K562 (cell line): ENCODE measurements at regions not wholly inside any gene's neighbourhood (a gene's known extent, or its start where the extent isn't known, plus 50 kb on each side); places are given as distances from the start of the nearest gene placed in this dataset.

ENCODE experiments used
- ATAC-seq: fragments of 200-7000 bp; cut with Tn5 transposase; 3 replicates; pipeline ENCODE4 v1.9.1; 2020; ENCODE audit warnings: moderate library complexity
- BruUV-seq: library from RNA; stranded (reverse); fragments of 400-500 nt; replicated peaks from 2 replicates; lab custom pipeline; 2021; lab: Mats Ljungman, UMichigan
- CTCF ChIA-PET: fragments of 300-600 bp; formaldehyde crosslinking; extraction: SDS; loops from one replicate; lab custom pipeline; 2021; ENCODE audit warnings: low intra/inter-chr PET ratio; lab: Yijun Ruan, JAX
- POLR2A ChIA-PET: fragments of 300-600, 350-650 bp; sonication (Branson Sonifier 250); formaldehyde crosslinking; extraction: SDS; loops from one replicate; lab custom pipeline; 2021; ENCODE audit warnings: antibody characterized with exemption, inconsistent platforms; lab: Yijun Ruan, JAX
- DNase-seq, 4 experiments: peaks; one replicate each; pipeline versions ENCODE4 v3.0.0 to v3.0.0-alpha.2; 2011 to 2018; ENCODE audit warnings: low spot score in 3 of 4, mixed read lengths in 3 of 4; ENCODE audit errors: extremely low read depth in 1 of 4
- FAIRE-seq: peaks from 2 replicates; lab custom pipeline; 2011; peaks lifted over from hg19 to GRCh38; lab: Jason Lieb, UNC
- H2AFZ ChIP-seq: 2 replicates; pipeline ENCODE4 v1.6.0; 2011; ENCODE audit warnings: low read depth, low read length, control low read depth, inconsistent platforms
- H3K27ac ChIP-seq: fragments of 200-600 bp; 3 replicates; pipeline ENCODE4 v1.8.0; 2011; ENCODE audit warnings: low read depth, mild to moderate bottlenecking, control low read depth, inconsistent platforms, low read length, moderate library complexity, mixed read lengths; ENCODE audit errors: extremely low read depth
- H3K27me3 ChIP-seq, 2 experiments: fragments of 300-600 bp in 1 of 2; 2 replicates in 1 of 2; 3 replicates in 1 of 2; pipeline versions ENCODE4 v1.6.0 to v1.8.0; 2011; ENCODE audit warnings: inconsistent platforms in 2 of 2, low read length in 2 of 2, mild to moderate bottlenecking in 1 of 2, mixed read lengths in 1 of 2, moderate library complexity in 1 of 2; ENCODE audit not compliant: control insufficient read depth in 2 of 2, insufficient read depth in 2 of 2
- H3K36me3 ChIP-seq: fragments of 300-600 bp; 3 replicates; pipeline ENCODE4 v1.8.0; 2011; ENCODE audit warnings: mild to moderate bottlenecking, low read length, inconsistent platforms; ENCODE audit not compliant: control insufficient read depth, insufficient read depth
- H3K4me1 ChIP-seq, 2 experiments: fragments of 200-600 bp in 1 of 2; replicated peaks in 1 of 2; 2 replicates in 1 of 2; 3 replicates in 1 of 2; pipeline versions ENCODE4 v1.5.1 to v1.8.0; 2011; ENCODE audit warnings: inconsistent platforms in 2 of 2, low read length in 2 of 2, mild to moderate bottlenecking in 1 of 2, mixed read lengths in 1 of 2, moderate library complexity in 1 of 2; ENCODE audit not compliant: control insufficient read depth in 2 of 2, insufficient read depth in 2 of 2
- H3K4me2 ChIP-seq: 2 replicates; pipeline ENCODE4 v1.6.1; 2011; ENCODE audit warnings: low read length, control low read depth, inconsistent platforms, mixed read lengths; ENCODE audit not compliant: insufficient read depth
- H3K4me3 ChIP-seq: fragments of 200-600 bp; sonication (generic), shearing (Covaris generic); 2 replicates; pipeline ENCODE4 v1.5.1; 2016; ENCODE audit warnings: control low read depth, inconsistent platforms
- H3K79me2 ChIP-seq: fragments of 200-600 bp; 3 replicates; pipeline ENCODE4 v1.8.0; 2011; ENCODE audit warnings: low read length, inconsistent platforms; ENCODE audit not compliant: control insufficient read depth, insufficient read depth
- H3K9ac ChIP-seq, 2 experiments: 2 replicates each; pipeline versions ENCODE4 v1.6.0 to v1.6.1; 2011; ENCODE audit warnings: low read depth in 2 of 2, low read length in 2 of 2, control low read depth in 1 of 2, inconsistent platforms in 1 of 2, mild to moderate bottlenecking in 1 of 2, mixed read lengths in 1 of 2; ENCODE audit not compliant: insufficient read depth in 1 of 2
- H3K9me1 ChIP-seq: one replicate; pipeline ENCODE4 v1.6.0; 2011; ENCODE audit warnings: inconsistent platforms, mild to moderate bottlenecking, low read length, moderate library complexity; ENCODE audit not compliant: control insufficient read depth, insufficient read depth
- H3K9me3 ChIP-seq: replicated peaks from 2 replicates; pipeline ENCODE4 v1.5.1; 2011; ENCODE audit warnings: low read depth, low read length, inconsistent platforms; ENCODE audit not compliant: control insufficient read depth, insufficient read depth
- H4K20me1 ChIP-seq: replicated peaks from 2 replicates; pipeline ENCODE4 v1.6.1; 2011; ENCODE audit warnings: low read length, inconsistent platforms, mixed read lengths; ENCODE audit not compliant: control insufficient read depth, insufficient read depth
- BCOR ChIP-seq: fragments of 450-650 bp; IDR thresholded peaks from 2 replicates; pipeline ENCODE4 v1.6.1; 2016
- BRD4 ChIP-seq: fragments of 200-600 bp; sonication (generic); IDR thresholded peaks from 2 replicates; pipeline ENCODE4 v1.6.1; 2017; ENCODE audit warnings: inconsistent platforms
- ELK3 ChIP-seq: fragments of 450-650 bp; formaldehyde crosslinking; IDR thresholded peaks from 2 replicates; pipeline ENCODE4 v1.4.0; 2020; ENCODE audit warnings: mild to moderate bottlenecking
- ESRRB ChIP-seq: fragments of 250-450 bp; sonication (Bioruptor Pico); IDR thresholded peaks from 2 replicates; pipeline ENCODE4 v1.5.0; 2020; ENCODE audit warnings: mild to moderate bottlenecking, moderate library complexity, borderline replicate concordance
- FOXO4 ChIP-seq: fragments of 450-650 bp; formaldehyde crosslinking; IDR thresholded peaks from 2 replicates; pipeline ENCODE4 v1.4.0; 2020; ENCODE audit warnings: mild to moderate bottlenecking, moderate library complexity
- HDAC1 ChIP-seq, 2 experiments: fragments of 450-650 bp; IDR thresholded peaks; 2 replicates each; pipeline ENCODE4 v1.6.1; 2016 to 2017; ENCODE audit warnings: inconsistent platforms in 1 of 2, mild to moderate bottlenecking in 1 of 2, moderate library complexity in 1 of 2
- NFATC3 ChIP-seq: fragments of 450-650 bp; IDR thresholded peaks from 2 replicates; pipeline ENCODE4 v1.6.1; 2017; ENCODE audit warnings: mild to moderate bottlenecking
- PPARD ChIP-seq: fragments of 250-450 bp; sonication (Bioruptor Pico); IDR thresholded peaks from 2 replicates; pipeline ENCODE4 v1.8.0; 2022; ENCODE audit warnings: inconsistent platforms, mild to moderate bottlenecking, moderate library complexity
- RUNX1 ChIP-seq: sonication (generic); IDR thresholded peaks from 2 replicates; pipeline ENCODE4 v1.6.1; 2016; ENCODE audit warnings: antibody characterized with exemption, low read depth
- SMAD4 ChIP-seq: fragments of 250-450 bp; sonication (Bioruptor Pico); conservative IDR thresholded peaks from 2 replicates; pipeline ENCODE4 v1.8.0; 2021; ENCODE audit warnings: inconsistent platforms, mild to moderate bottlenecking, moderate library complexity
- SMC3 ChIP-seq: conservative IDR thresholded peaks from 2 replicates; pipeline ENCODE4 v1.6.1; 2011; ENCODE audit warnings: low read depth, low read length, improper control_type of control experiment; ENCODE audit not compliant: insufficient read depth
- TCF7 ChIP-seq: sonication (generic); IDR thresholded peaks from 2 replicates; pipeline ENCODE4 v1.6.1; 2016; ENCODE audit warnings: antibody characterized with exemption, borderline replicate concordance
- ZBTB34 ChIP-seq: fragments of 250-450 bp; sonication (Bioruptor Pico); IDR thresholded peaks from 2 replicates; pipeline ENCODE4 v1.8.0; 2021; ENCODE audit warnings: mild to moderate bottlenecking, moderate library complexity
- ZNF253 ChIP-seq: fragments of 250-450 bp; sonication (Bioruptor Pico); conservative IDR thresholded peaks from 2 replicates; pipeline ENCODE4 v1.6.1; 2021; ENCODE audit warnings: mild to moderate bottlenecking
- ZNF551 ChIP-seq: fragments of 250-450 bp; sonication (Bioruptor Pico); IDR thresholded peaks from 2 replicates; pipeline ENCODE4 v1.5.0; 2021; ENCODE audit warnings: mild to moderate bottlenecking, moderate library complexity
- ZNF75A ChIP-seq: fragments of 450-650 bp; formaldehyde crosslinking; IDR thresholded peaks from 2 replicates; pipeline ENCODE4 v1.4.0; 2020; ENCODE audit warnings: mild to moderate bottlenecking
- WGBS: fragments of 100-300 bp; shearing (Covaris generic); methylation state at CpG from one replicate; pipeline ENCODE4 v1.1.6; 2016; ENCODE audit warnings: low coverage, mixed read lengths; ENCODE audit not compliant: insufficient coverage; ENCODE audit errors: missing lambda C conversion rate; 5-methylcytosine and 5-hydroxymethylcytosine counted together
- in situ Hi-C: fragments of 300-500 bp; cut with MboI; formaldehyde crosslinking; loops from 4 replicates; pipeline ENCODE4 v1.15.0; 2018; ENCODE audit warnings: inconsistent platforms, mixed read lengths
- intact Hi-C: fragments of 100-400 bp; cut with micrococcal nuclease; formaldehyde crosslinking; loops from 2 replicates; pipeline ENCODE4 v1.14.2; 2022

DNA sequence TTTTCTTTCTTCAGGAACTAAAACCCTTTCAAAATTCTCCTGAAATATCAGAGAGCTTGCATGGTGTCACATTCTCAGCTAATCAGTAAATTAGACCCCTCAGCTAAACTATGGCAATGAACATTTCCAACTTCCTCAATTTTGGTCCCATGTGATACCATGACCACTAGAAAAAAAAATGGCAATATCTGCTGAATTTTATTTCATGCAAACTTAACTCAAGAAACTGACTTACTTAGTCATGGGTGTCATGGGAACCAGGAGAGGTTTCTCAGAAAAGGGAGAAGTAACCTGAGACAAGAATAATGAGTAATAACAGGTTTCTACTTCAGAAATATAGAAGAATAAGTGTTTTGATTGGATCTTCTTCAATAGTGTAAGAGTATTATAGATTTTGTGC lies 784.6 kb upstream of the ALCAM start:
- Histone ChIP-seq H3K79me2 (no peaks in the 10 kb centered on the region), H3K36me3 (no peaks in the 10 kb centered on the region), H3K27ac (no peak overlapping the region), H3K9ac (no peak overlapping the region), H3K9me3 (no peaks in the 10 kb centered on the region), H3K27me3 (no peaks in the 10 kb centered on the region), H2AFZ (no peak overlapping the region), H3K4me2 (no peak overlapping the region), H3K4me1 (no peaks in the 10 kb centered on the region), H3K9me1 (no peaks in the 10 kb centered on the region), H4K20me1 (no peaks in the 10 kb centered on the region), H3K4me3 (no peak overlapping the region)
- TF ChIP-seq RUNX1 = no peak
- in situ Hi-C loops (no loop called here), intact Hi-C loops (no loop called here)
- ATAC-seq (no peak), FAIRE-seq (no peak), DNase-seq (no peak)
- POLR2A ChIA-PET = no interaction called here
- CTCF ChIA-PET = no interaction called here
- BruUV-seq = no TSS peak

GRCh38 chr3:104584682-104585081 lies 782.0 kb upstream of the ALCAM start:
- H3K27ac ChIP-seq = no peak overlapping the region
- CTCF ChIA-PET = no interaction called here
- H3K4me2 ChIP-seq = no peak overlapping the region
- FAIRE-seq = no peak
- no peaks in the 10 kb centered on the region for H3K4me1 ChIP-seq
- H3K79me2 ChIP-seq = no peaks in the 10 kb centered on the region
- DNase-seq = no peak
- no peak overlapping the region for H3K4me3 ChIP-seq
- no TSS peak for BruUV-seq
- POLR2A ChIA-PET = no interaction called here
- H3K27me3 ChIP-seq = no peaks in the 10 kb centered on the region
- H3K9ac ChIP-seq = no peak overlapping the region
- ATAC-seq = no peak
- intact Hi-C loops (no loop called here), in situ Hi-C loops (no loop called here)
- H3K36me3 ChIP-seq = no peaks in the 10 kb centered on the region
- no peak overlapping the region for H2AFZ ChIP-seq
- WGBS = 0% methylated on average over 5 of the region's 5 CpGs
- no peaks in the 10 kb centered on the region for H4K20me1 ChIP-seq
- H3K9me1 ChIP-seq = no peaks in the 10 kb centered on the region
- H3K9me3 ChIP-seq = no peaks in the 10 kb centered on the region
- TF ChIP-seq ZNF253 (CRISPR knock-in tag) (no peak), HDAC1 (IDR thresholded peaks at IDR 0.05) (no peak), ZNF75A (no peak), TCF7 (no peak), BCOR (no peak), FOXO4 (CRISPR knock-in tag) (no peak), ESRRB (CRISPR knock-in tag) (no peak), ELK3 (CRISPR knock-in tag) (no peak), BRD4 (no peak), SMAD4 (CRISPR knock-in tag) (no peak), ZNF551 (CRISPR knock-in tag) (no peak), PPARD (no peak), SMC3 (no peak), NFATC3 (no peak), ZBTB34 (no peak)
